Chondrocyte (in vitro differentiated cells): ENCODE measurements at regions not wholly inside any gene's neighbourhood (a gene's known extent, or its start where the extent isn't known, plus 50 kb on each side); places are given as distances from the start of the nearest gene placed in this dataset. TPM values are rescaled to one million over a fixed set of nuclear protein-coding genes. Genes with fewer than 3 reads are reported as not detected.

Experiments
- DNase-seq: peaks from one replicate; pipeline ENCODE4 v3.0.0; 2021; ENCODE audit warnings: mixed read lengths, low spot score
- H3K27ac Mint-ChIP-seq: one replicate; pipeline ENCODE4 v1.8.0; 2021; ENCODE audit warnings: mild to moderate bottlenecking, moderate library complexity, mixed read lengths; ENCODE audit not compliant: unreplicated experiment
- H3K27me3 Mint-ChIP-seq: 2 replicates; pipeline ENCODE4 v1.8.0; 2021; ENCODE audit warnings: low read depth, mixed read lengths
- H3K36me3 Mint-ChIP-seq: 2 replicates; pipeline ENCODE4 v1.8.0; 2021; ENCODE audit warnings: low read depth, mixed read lengths
- H3K4me1 Mint-ChIP-seq: 2 replicates; pipeline ENCODE4 v1.8.0; 2021; ENCODE audit warnings: low read depth, mild to moderate bottlenecking, mixed read lengths
- H3K4me3 Mint-ChIP-seq: one replicate; pipeline ENCODE4 v1.8.0; 2021; ENCODE audit warnings: mild to moderate bottlenecking, moderate library complexity, mixed read lengths; ENCODE audit not compliant: unreplicated experiment
- H3K9me3 Mint-ChIP-seq: 2 replicates; pipeline ENCODE4 v1.8.0; 2021; ENCODE audit warnings: low read depth, mixed read lengths
- microRNA-seq: library from miRNA; unstranded; fragments of <30 nt; microRNA quantifications from one replicate; pipeline ENCODE4 v1.2.0, GENCODE V29; 2020; ENCODE audit warnings: borderline number of aligned reads
- TF ChIP-seq, protein P1 (sequence below): fragments of 200-600 bp; sonication (generic); IDR thresholded peaks from 2 replicates; pipeline ENCODE4 v1.5.0; 2021; ENCODE audit warnings: antibody characterized with exemption, mild to moderate bottlenecking, moderate library complexity

DNA sequence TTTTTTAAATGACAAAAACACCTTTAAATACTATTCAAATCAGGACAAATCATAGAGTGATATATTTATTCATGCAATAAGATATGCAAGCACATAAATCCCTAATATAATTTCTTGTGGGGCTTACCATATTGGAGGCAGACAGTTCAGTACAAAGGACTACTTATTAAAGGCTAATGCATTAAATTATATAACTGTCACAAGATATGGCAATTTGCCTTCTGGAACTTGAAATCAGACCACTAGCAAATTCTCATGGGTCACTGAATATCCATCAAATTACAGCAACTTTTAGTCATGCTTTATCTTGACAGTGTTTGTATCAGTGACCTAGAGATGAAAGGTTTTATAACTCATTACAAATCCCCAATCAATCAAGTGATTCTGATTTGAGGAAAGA is 54.1 kb upstream of the NCAM2 start:
- H3K9me3 Mint-ChIP-seq: no peaks in the 10 kb centered on the region
- H3K27me3 Mint-ChIP-seq: no peaks in the 10 kb centered on the region
- H3K27ac Mint-ChIP-seq: no peak overlapping the region
- H3K4me3 Mint-ChIP-seq: no peak overlapping the region
- H3K4me1 Mint-ChIP-seq: peaks cover 20% of the 10 kb centered on the region
- no peak for DNase-seq
- TF ChIP-seq, protein P1, sequence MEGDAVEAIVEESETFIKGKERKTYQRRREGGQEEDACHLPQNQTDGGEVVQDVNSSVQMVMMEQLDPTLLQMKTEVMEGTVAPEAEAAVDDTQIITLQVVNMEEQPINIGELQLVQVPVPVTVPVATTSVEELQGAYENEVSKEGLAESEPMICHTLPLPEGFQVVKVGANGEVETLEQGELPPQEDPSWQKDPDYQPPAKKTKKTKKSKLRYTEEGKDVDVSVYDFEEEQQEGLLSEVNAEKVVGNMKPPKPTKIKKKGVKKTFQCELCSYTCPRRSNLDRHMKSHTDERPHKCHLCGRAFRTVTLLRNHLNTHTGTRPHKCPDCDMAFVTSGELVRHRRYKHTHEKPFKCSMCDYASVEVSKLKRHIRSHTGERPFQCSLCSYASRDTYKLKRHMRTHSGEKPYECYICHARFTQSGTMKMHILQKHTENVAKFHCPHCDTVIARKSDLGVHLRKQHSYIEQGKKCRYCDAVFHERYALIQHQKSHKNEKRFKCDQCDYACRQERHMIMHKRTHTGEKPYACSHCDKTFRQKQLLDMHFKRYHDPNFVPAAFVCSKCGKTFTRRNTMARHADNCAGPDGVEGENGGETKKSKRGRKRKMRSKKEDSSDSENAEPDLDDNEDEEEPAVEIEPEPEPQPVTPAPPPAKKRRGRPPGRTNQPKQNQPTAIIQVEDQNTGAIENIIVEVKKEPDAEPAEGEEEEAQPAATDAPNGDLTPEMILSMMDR: no peak
- no peaks in the 10 kb centered on the region for H3K36me3 Mint-ChIP-seq

DNA sequence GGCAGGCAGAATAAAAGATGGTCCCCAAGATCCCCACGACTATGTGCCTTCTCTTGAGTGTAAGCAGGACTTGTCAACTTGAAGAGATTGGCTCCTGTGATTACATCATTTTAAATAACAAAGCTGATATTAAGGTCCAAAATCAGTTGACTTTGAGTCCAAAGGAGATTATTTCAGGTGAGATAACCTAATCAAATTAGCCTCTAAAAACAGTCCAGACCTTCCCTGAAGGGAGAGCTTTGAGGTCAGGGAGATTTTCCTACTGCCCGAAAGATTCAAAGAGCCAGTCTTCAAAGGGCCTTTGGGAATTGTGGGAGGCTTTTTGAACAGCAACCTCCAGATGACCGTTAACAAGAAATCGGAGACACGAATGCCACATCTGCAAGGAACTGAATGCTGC is 51.5 kb upstream of the NCAM2 start:
- no peaks in the 10 kb centered on the region for H3K27me3 Mint-ChIP-seq
- peaks cover 18% of the 10 kb centered on the region for H3K4me1 Mint-ChIP-seq
- no peak overlapping the region for H3K4me3 Mint-ChIP-seq
- TF ChIP-seq, protein P1: no peak
- no peak for DNase-seq
- H3K9me3 Mint-ChIP-seq: no peaks in the 10 kb centered on the region
- H3K27ac Mint-ChIP-seq: no peak overlapping the region
- H3K36me3 Mint-ChIP-seq: no peaks in the 10 kb centered on the region

Small RNAs in the stretch of these regions (microRNA-seq; reads per million reads assigned to microRNA genes)
- not detected for gene MIR548X
